ENCODE measurements at regions not wholly inside any gene's neighbourhood (a gene's known extent, or its start where the extent isn't known, plus 50 kb on each side); places are given as distances from the start of the nearest gene placed in this dataset.

DNA sequence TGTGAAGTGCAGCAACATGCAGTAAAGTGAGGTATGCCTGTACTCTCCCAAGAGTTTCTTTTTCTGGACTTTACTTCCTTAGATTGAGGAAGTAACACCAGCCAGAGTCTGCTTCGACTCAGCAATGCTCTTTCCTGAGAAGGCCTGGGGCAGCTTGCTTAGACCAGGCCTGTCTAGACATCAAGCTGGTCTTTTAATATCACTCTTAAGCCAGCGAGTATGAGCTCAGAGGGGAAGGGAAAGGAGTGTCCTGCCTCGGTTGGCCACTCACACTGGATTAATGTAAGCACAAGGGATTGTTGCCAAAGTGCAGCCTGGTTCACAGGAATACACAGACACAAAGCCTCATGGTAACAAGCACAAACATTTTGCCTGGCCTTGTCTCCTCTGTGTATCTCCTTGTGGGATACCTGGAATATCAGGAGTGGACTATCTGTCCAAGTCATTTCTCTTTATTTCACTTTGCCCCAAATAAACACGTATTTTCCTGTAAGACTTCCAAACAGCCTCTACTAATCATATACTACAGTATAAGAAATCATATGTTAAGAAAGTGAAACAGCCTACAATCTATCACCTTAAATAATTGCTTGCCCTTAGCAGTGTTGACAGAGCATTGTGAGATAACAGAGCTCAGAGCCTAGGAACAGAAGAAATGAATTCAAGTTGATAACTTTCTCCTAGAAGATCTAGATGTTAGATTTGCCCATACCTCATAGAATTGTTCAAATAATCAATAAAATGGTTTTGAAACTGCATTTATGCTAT is 121.2 kb upstream of the DAAM1 start (continued):
- TF ChIP-seq, protein P1, sequence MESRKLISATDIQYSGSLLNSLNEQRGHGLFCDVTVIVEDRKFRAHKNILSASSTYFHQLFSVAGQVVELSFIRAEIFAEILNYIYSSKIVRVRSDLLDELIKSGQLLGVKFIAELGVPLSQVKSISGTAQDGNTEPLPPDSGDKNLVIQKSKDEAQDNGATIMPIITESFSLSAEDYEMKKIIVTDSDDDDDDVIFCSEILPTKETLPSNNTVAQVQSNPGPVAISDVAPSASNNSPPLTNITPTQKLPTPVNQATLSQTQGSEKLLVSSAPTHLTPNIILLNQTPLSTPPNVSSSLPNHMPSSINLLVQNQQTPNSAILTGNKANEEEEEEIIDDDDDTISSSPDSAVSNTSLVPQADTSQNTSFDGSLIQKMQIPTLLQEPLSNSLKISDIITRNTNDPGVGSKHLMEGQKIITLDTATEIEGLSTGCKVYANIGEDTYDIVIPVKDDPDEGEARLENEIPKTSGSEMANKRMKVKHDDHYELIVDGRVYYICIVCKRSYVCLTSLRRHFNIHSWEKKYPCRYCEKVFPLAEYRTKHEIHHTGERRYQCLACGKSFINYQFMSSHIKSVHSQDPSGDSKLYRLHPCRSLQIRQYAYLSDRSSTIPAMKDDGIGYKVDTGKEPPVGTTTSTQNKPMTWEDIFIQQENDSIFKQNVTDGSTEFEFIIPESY (IDR thresholded peaks at IDR 0.05; ENCODE audit: extremely low read depth, insufficient replicate concordance, low read length) = no peak
- no peak for TF ChIP-seq YY1 (IDR thresholded peaks at IDR 0.05; ENCODE audit: extremely low read depth, insufficient replicate concordance, low read depth, low read length)
- no peak for TF ChIP-seq ELF1 (IDR thresholded peaks at IDR 0.05; ENCODE audit: borderline replicate concordance, low read depth)

DNA sequence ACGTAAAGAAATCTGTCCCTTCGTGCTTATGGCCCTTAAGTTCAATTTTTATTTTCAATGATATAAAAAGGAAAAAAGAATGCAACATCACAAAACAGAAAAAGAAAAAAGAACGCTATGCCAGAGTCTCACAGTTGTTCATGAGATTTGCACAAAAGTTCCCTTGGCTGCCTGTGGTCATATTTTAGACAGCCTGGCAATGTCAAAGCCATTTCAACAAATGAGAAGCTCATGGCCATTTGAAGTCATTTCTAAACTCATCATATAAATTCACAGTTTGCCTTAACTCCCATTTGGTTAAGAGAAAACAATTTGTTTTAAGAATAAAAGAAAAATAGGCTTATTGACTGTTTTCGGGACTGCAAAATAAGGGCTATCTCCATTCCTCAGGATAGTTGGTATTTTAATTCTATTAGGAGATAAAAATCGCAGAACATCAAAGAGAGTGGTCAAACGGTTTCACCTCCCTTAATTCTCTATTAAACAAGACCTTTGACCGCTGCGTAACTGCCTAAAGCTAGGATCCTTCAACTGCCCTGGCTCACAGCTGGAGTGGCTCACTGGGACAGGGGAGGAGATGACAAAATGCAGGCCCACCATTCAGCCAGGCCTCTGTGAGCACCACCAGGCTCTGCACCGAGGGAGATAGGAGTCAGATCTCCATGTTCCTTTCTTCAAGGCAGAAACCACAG is 119.2 kb upstream of the DAAM1 start:
- Histone ChIP-seq H3K4me2 (ENCODE audit: low read length) (no peak overlapping the region), H3K4me1 (ENCODE audit: control insufficient read depth in 1 of 2, insufficient read depth in 2 of 2, low read length in 2 of 2) (no peaks in the 10 kb centered on the region), H3K27ac (ENCODE audit: low read depth, low read length) (no peak overlapping the region), H3K9me2 (ENCODE audit: insufficient read depth) (no peaks in the 10 kb centered on the region), H3K27me3 (ENCODE audit: insufficient read depth, low read length) (no peaks in the 10 kb centered on the region), H2AFZ (ENCODE audit: low read depth, low read length, poor library complexity, severe bottlenecking) (no peak overlapping the region), H3K36me3 (ENCODE audit: control insufficient read depth in 1 of 2, insufficient read depth in 2 of 2, low read length in 2 of 2) (no peaks in the 10 kb centered on the region), H3K79me2 (ENCODE audit: insufficient read depth, low read length) (no peaks in the 10 kb centered on the region), H3K9me3 (ENCODE audit: control insufficient read depth in 1 of 2, insufficient read depth in 1 of 2, low read depth in 1 of 2, low read length in 2 of 2) (no peaks in the 10 kb centered on the region), H4K20me1 (ENCODE audit: insufficient read depth) (no peaks in the 10 kb centered on the region), H3K9ac (ENCODE audit: low read length) (no peak overlapping the region), H3K4me3 (replicated peaks in 1 of 2; ENCODE audit: low read depth in 1 of 2, low read length in 2 of 2) (no peak overlapping the region)
- ATAC-seq (no peak), DNase-seq (ENCODE audit: low read depth, low spot score) (no peak)
- POLR2A ChIA-PET = no interaction called here
- intact Hi-C loops (cut with micrococcal nuclease) = no loop called here
- TF ChIP-seq EZH2 (IDR thresholded peaks at IDR 0.05) = no peak
- CTCF ChIA-PET = no interaction called here
- BruUV-seq (replicated peaks) = no TSS peak
- RAD21 ChIA-PET (ENCODE audit: low non-redundant PET in 1 of 2, low total read pairs in 2 of 2, uncharacterized antibody in 2 of 2, unreplicated experiment in 2 of 2) = no interaction called here
